HG03095 (cell line): ENCODE measurements at regions not wholly inside any gene's neighbourhood (a gene's known extent, or its start where the extent isn't known, plus 50 kb on each side); places are given as distances from the start of the nearest gene placed in this dataset.
"Not testable (repeated sequence)": the region's sequence is repeated elsewhere in the genome, so short reads cannot be mapped to it uniquely, and the experiment has no call there.

ENCODE experiments used
- ATAC-seq: cut with Tn5 transposase; IDR thresholded peaks from one replicate; pipeline ENCODE4 v1.9.1; 2021; ENCODE audit warnings: moderate library complexity; ENCODE audit not compliant: unreplicated experiment

DNA sequence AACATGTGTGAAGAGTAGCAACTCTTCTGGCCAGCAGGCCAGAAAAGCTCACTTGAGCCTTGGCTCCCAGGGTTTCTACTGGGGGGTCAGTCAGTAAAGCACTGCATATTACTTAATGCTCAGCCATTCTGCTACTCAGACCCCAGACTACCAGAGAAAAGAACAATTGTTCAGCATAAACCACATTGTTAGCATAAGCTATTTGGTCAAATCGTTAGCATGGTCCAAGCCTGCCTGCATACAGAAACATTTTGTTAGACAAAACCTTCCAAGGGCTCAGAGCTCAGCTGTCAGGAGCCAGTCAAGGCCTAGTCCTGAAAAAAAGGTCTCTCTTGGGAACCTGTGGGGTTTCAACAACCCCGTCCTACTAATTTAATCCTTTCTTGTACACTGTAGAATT lies 449.3 kb downstream of the PRR16 start:
- ATAC-seq, result no peak

GRCh38 chr5:120917214-120917758 lies 453.2 kb downstream of the PRR16 start:
- no peak for ATAC-seq

- no peak for ATAC-seq
Measured at GRCh38 chr5:120919017-120919416, 454.9 kb downstream of the PRR16 start.

- no peak for ATAC-seq
Measured at GRCh38 chr5:120923026-120923425, 458.9 kb downstream of the PRR16 start.

GRCh38 chr5:120926471-120926870 lies 462.4 kb downstream of the PRR16 start:
- no peak for ATAC-seq

GRCh38 chr5:120927950-120928530 lies 463.9 kb downstream of the PRR16 start:
- ATAC-seq, result no peak

GRCh38 chr5:120932480-120932879 lies 468.4 kb downstream of the PRR16 start:
- ATAC-seq, result no peak

GRCh38 chr5:120934031-120934430 lies 469.9 kb downstream of the PRR16 start:
- ATAC-seq, result no peak

DNA sequence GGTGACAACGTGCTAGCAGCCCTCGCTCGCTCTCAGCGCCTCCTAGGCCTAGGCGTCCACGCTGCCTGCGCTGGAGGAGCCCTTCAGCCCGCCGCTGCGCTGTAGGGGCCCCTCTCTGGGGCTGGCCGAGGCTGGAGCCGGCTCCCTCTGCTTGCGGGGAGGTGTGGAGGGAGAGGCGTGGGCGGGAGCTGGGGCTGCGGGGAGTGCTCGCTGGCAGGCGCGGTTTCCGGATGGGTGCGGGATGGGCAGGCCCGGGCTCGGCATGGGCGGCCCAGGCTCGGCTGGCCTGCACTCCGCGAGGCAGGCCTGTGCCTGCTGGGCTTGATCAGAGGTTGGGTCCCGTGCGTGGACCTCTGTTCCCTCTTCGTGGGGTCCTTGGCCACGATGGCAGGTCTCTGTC lies 472.6 kb downstream of the PRR16 start:
- ATAC-seq, result no peak

GRCh38 chr5:120938604-120939003 lies 474.5 kb downstream of the PRR16 start:
- no peak for ATAC-seq

DNA sequence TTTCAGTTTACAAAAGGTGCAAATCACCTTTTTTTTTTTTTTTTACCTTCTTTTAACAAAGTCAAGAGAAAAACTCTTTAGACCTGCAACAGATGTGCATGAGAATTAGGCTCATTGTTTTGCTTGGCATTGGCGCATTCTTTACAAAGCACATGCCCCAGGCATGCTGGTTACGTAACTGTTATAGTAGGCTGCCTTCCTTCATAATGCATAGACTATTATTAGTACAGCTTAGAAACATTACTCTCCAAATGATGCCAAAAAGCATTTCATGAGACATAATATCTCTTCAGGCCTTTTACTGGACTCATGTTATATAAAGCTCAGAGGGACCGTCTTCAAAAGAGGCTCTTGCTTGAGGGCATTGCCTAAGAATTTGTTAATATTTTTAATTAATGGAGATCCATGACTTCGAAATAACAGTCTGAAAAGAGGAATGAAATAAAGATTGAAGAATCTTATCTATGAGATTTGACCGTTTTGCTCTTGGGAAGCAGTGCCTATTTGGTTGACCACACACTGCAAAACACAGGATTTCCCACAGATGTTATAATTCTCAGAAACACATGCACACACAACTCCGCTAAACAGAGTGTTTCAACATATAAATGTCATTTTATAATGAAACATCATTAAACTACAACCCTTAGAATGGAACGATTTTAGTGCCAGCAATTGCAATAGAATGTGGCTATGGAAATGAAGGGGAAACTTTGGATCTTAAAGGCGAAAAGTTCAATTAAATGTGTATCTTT lies 478.7 kb downstream of the PRR16 start:
- ATAC-seq, result no peak

DNA sequence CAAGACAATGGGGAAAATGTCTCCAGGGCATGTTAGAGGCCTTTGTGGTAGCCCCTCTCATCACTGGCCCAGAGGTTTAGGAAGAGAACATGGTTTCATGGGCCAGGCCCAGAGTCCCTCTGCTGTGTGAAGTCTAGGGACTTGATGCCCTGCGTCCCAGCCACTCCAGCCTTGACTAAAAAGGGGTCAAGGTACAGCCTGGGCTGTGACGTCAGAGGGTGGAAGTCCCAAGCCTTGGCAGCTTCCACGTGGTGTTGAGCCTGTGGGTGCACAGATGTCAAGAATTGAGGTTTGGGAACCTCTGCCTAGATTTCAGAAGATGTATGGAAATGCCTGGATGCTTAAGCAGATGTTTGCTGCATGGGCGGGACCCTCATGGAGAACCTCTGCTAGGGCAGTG lies 485.5 kb downstream of the PRR16 start:
- ATAC-seq, result not testable (repeated sequence)

- not testable (repeated sequence) for ATAC-seq
Measured at GRCh38 chr5:120953445-120953844, 489.3 kb downstream of the PRR16 start.

DNA sequence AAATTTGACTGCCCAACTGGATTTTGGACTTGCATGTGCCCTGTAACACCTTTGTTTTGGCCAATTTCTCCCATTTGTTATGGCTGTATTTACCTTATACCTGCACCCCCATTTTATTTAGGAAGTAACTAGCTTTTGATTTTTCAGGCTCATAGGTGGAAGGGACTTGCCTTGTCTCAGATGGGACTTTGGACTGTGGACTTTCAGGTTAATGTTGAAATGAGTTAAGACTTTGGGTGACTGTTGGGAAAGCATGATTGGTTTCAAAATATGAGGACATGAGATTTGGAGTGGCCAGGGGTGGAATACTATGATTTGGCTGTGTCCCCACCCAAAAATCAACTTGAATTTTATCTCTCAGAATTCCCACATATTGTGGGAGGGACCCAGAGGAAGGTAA lies 490.2 kb downstream of the PRR16 start:
- no peak for ATAC-seq

DNA sequence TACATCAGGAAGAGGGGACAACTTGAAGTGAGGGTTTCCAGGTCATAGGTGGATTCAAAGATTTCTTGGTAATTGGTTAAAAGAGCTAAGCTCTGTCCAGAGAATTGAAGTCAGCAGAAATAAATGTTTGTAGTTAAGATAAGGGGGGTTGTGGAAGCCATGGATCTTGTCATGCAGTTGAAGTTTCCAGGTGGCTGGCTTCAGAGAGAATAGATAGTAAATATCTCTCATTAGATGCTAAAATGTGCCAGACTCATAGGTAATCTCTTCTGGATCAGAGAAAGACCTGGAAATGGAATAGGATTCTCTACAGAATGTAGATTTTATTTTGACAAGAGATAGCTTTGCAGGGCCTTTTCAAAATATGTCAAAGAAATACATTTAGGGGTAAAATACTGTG lies 491.7 kb downstream of the PRR16 start:
- ATAC-seq, result no peak

- ATAC-seq, result no peak
Measured at GRCh38 chr5:120958877-120959485, 494.9 kb downstream of the PRR16 start.

GRCh38 chr5:120960510-120960909 lies 496.4 kb downstream of the PRR16 start:
- no peak for ATAC-seq

DNA sequence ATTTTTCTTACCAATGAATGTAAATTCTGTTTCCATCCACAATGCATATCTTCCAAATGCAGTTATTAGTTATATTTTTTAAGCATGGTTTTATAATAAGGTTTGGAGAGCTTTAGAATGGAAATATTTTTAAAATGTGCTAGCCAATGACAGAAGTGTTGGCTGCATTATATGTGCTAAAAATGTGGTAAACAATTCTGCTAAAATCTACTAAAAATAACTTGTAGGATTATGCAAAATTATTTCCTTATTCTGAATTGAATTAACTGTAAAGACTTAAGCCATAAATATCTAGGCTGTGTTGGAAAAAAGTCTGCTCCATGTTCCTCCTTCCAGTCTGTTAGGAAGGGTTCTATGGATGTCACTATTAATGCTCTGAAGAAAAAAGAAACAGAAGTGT lies 503.3 kb downstream of the PRR16 start:
- no peak for ATAC-seq

GRCh38 chr5:120974690-120975089 lies 510.6 kb downstream of the PRR16 start:
- no peak for ATAC-seq

DNA sequence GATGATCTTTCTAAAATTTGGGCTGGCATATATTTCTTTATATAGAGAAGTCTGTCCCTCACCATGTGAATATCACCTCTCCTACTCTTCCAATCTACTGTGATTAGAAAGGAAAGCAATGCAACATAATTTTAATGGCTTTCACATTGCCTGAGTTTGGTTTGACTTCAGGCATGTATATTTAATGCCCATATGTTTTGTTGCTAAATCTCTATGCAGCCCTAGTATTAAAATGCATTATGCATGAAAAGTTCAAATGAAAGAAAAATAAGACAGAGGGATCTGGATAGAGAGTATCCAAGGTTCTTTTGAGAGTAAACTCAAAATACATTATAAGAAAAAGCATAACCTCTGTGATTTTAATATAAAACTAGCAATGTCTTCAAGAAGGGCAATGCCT lies 518.3 kb downstream of the PRR16 start:
- ATAC-seq, result no peak

GRCh38 chr5:120985526-120985925 lies 521.4 kb downstream of the PRR16 start:
- ATAC-seq, result no peak

DNA sequence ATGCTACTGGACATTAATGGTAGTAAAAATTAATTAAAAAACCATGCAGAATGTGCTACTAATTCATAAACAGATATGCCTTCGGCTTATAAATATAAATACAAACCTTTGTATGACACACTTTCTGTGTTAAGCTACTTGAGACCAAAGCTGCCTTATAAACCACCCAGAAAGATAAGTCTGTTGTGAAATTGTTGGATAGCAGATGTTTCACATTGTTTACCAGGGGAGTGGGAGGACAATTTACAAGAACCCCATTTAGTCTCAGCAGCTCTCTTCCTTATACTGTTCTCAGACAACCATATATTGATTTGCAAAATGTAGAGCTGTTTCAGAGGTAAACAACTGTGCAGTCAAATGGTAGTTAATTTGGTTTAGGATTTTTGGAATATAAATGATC lies 524.4 kb downstream of the PRR16 start:
- ATAC-seq, result no peak
